Hindlimb muscle (tissue), 1 donor: ENCODE measurements at regions not wholly inside any gene's neighbourhood (a gene's known extent, or its start where the extent isn't known, plus 50 kb on each side); places are given as distances from the start of the nearest gene placed in this dataset.
A peak's percentile ranks its signal among the peaks of the same experiment; 100 is the strongest.
"Not testable (repeated sequence)": the region's sequence is repeated elsewhere in the genome, so short reads cannot be mapped to it uniquely, and the experiment has no call there.

Experiments used
- DNase-seq: peaks from one replicate; pipeline ENCODE4 v3.0.0-alpha.2; 2013

GRCh38 chr7:125241548-125241947, 311.9 kb upstream of the POT1 start:
- DNase-seq: no peak

DNA sequence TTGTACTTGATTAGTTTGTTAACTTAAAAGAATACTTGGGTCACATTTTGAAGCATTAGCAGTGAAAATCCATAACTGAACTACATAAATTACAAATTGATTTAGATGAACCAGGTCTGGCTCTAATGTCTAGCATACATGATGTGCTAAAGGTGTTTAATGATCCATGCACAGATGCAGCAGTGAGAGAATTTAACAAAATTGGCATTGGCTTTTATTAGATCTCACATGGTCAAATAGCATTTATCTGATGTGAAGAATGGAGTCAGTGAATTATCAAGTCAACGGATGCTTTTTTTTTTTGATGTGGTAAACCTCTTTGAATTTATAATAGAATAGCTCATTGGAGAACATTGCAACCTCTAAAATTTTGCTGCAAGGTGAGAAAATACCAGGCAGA, 293.0 kb upstream of the POT1 start:
- DNase-seq: no peak

- DNase-seq: no peak
These were observed 288.5 kb upstream of the POT1 start for GRCh38 chr7:125218076-125218475.

DNA sequence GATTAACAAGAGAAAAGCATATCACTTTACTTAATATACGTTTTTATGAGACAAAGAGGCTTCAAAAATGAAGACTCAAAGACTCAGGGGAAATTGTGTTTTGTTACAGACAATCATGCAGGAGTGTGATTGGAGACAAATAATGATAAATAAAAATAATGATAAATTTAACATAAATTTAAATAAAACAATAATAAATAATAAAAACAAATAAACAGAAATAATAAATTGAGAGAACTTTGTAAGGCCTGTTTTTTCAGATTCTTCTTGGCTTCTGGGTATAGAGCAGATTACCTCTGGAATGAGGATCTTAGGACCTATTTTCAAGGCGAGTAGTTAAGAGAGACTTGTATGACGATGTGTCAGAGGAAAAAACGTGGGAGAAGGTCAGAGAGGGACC, 271.4 kb upstream of the POT1 start:
- DNase-seq: no peak

DNA sequence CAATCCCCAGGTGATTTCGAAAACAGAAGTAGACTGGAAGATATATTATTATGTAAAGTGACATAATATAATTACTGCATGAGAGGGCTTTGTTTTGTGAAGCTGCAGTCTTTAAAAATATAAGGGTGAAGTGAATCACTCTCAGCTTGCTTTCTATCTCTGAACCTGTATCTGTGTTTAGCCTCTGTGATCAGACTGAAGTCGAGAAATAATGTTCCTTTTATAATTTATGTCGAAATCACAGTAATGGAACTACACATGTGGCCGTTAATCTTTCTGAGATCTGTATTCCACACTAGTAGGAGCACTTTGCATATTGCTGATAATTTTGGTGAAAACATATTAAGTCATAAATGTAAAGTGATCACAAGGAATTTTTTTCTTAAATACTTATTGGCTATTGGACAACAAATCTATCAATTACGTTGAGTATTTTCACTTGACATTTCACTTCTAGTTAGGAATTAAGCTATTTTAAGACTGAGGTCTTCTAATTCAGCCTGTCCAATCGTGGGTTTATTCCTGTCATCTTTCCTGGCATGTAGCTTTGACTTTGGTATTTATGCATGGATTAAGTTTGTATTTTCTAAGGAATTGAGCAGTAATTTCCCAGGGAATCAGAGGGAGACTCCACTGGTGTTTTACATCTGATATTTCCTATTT, 268.2 kb upstream of the POT1 start:
- no peak for DNase-seq

DNA sequence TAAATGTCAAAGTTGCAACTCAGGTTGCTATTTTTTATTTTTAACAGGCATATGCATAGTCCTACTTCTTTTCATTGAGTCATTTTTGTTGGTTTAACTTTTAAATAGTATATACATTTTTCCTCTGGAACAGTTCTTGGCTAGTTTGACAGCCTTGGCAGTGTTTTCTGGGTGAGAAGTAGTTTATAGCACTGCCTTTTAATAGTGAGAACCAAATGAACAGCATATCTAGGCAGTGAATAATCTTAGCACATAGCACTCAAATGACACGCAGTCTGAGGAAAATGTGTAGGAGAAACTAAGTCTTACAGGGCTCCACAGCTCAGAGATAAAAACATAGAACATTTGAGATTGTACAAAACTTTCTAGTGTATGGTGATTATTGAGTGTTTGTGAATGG, 265.5 kb upstream of the POT1 start:
- no peak for DNase-seq

DNA sequence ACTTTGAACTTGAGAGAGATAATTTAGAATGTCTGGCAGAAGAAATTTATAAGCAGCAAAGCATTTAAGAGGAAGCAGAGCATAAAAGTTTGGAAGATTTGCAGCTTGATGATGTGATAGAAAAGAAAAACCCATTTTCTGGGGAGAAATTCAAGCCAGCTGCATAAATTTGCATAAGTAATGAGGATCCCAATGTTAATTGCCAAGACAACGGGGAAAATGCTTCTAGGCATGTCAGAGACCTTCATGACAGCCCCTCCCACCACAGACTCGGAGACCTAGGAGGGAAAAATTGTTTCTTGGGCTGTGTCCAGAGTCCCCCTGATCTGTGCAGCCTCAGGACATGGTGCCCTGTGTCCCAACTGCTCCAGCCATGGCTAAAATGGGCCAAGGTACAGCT, 263.6 kb upstream of the POT1 start:
- no peak for DNase-seq

DNA sequence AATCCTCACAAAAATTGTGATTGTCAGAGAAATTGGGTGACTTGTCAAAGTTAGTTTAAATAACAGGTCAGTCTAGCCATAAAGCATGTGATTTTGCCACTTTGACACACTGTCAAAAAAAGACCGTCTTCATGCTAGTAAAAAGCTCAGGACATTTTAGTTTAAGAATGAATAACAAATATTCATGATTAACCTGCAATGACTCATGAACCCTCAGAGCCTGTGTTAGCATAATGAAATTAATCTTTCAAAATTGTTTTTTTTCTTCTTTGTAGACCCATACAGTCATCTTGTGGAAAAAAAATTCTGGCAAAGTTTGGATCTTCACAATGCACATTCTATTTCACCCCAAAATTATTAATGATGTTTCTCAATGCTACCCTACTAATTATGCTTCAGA, 255.2 kb upstream of the POT1 start:
- DNase-seq: no peak

GRCh38 chr7:125181569-125182267, 252.1 kb upstream of the POT1 start:
- DNase-seq: not testable (repeated sequence)

DNA sequence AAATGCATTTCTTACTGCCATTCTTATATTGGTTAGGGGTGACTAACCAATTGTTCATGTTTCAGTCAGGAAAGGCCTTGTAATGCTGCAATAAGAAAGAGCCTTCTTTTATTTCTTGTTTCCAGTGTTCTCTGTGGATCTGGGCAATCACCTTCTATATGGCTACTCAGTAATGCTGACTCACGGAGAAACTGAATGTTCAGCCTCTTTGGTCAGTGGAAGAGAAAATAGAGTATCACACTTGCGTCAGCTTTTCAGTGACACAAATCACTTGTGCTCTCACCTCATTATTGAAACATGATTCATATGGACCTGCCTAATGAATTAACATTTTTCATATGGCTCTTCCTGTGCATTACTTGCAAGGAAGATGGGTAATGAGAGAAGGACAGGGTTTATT, 243.9 kb upstream of the POT1 start:
- DNase-seq: no peak

DNA sequence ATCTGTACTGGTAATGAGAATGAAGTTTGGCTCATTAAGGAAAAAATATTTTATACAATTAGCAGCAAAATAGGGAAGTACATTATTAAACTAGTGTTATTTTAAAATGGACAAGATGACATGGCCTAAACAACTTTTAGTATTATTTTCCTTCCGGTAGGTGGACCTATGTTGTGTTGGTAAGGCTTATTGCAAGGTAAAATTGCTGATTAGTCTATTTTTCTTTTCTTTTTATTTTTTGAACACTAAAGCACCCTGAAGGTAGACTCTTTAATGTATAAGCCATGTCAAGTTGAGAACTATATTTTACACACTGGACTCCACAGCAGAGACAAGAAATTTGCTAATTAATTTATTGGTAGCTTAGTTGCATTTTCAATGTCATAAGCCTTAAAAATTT, 239.5 kb upstream of the POT1 start:
- DNase-seq: no peak

GRCh38 chr7:125154930-125155329, 225.3 kb upstream of the POT1 start:
- no peak for DNase-seq

DNA sequence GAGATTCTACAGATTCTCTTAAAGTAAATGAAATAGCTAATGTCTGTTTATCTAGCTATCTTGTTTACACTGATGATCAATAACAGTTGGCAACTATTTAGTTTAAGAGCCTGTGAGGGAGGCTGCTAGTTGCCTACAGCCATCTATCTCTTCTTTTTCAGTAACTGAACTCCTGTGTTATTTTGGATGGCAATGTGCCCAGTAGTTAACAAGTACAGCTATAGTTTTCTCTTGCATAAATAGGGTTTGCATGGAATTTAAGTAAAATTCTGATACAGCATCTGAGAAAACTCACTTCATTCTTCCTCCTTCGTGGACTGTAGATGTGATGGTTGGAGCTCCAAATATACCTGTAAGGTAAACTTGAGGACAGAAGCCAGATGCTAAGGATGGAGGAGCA, 219.5 kb upstream of the POT1 start:
- no peak for DNase-seq

GRCh38 chr7:125147047-125147446, 217.4 kb upstream of the POT1 start:
- DNase-seq: no peak

DNA sequence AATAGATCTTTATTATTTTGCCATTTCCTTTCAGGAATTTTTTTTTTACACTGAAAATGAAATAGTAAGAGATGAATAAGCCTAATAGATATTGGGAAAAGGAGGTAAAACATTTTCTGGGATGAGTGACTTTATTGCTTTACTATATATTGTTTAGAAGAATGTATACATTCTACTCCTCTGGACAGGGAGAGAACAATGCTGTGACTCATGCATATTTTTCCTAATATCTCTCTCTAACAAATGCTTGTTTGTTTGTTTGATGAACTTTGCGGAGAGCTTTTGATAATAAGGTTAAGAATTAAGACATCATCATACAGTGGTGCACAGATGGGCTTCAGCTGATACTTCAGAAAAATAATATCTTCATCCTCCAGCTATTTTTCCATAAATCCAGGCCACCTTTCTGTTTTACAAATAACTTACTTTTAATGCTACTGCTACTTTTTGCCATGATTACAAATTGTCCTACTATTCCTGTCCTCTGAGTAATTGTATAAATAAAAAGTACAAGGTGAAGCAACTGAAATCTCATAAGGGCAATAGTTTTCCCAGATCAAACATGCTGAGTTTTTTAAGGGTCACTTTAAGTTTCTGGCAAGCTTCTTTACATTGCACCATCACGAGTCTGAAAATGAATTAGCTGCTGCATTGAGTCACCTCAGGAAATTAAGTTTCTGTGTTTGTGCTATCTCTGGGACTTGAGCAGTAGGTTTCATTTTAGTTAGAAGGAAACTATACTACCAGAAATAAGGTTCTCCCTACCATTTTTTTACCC, 207.3 kb upstream of the POT1 start:
- no peak for DNase-seq

- no peak for DNase-seq
These were observed 206.7 kb upstream of the POT1 start for GRCh38 chr7:125136341-125136740.

GRCh38 chr7:125130173-125130572, 200.5 kb upstream of the POT1 start:
- DNase-seq: no peak

GRCh38 chr7:125127304-125127703, 197.7 kb upstream of the POT1 start:
- DNase-seq: no peak

- peak; percentile 2 for DNase-seq
These were observed 196.8 kb upstream of the POT1 start for GRCh38 chr7:125126376-125126775.

GRCh38 chr7:125125315-125125714, 195.7 kb upstream of the POT1 start:
- DNase-seq: no peak

GRCh38 chr7:125122173-125122572, 192.5 kb upstream of the POT1 start:
- DNase-seq: no peak

- DNase-seq: no peak
These were observed 190.0 kb upstream of the POT1 start for GRCh38 chr7:125119559-125120115.

GRCh38 chr7:125118444-125118843, 188.8 kb upstream of the POT1 start:
- DNase-seq: no peak

DNA sequence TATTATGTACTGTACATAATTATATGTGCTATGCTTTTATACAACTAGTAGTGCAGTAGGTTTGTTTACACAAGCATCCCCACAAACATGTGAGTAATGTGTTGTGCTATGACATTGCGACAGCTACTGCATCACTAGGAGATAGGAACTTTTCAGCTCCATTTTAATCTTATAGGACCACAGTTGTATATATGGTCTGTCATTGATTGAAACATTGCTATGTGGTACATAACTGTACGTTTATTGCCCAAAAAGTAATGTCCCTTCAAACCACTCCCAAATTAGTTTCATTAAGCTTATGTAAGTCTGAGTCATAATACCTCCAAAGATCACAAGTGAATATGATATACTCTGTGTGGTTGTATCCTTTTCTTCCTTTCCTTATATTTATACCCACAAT, 183.2 kb upstream of the POT1 start:
- DNase-seq: no peak
